HepG2 (cell line): ENCODE measurements at regions not wholly inside any gene's neighbourhood (a gene's known extent, or its start where the extent isn't known, plus 50 kb on each side); places are given as distances from the start of the nearest gene placed in this dataset.

ENCODE experiments used
- ATAC-seq: fragments of 200-7000 bp; cut with Tn5 transposase; 3 replicates; pipeline ENCODE4 v1.9.1; 2020; ENCODE audit warnings: mild to moderate bottlenecking, moderate library complexity
- BruUV-seq: library from RNA; stranded (reverse); fragments of 400-500 nt; replicated peaks from 2 replicates; lab custom pipeline; 2021; lab: Mats Ljungman, UMichigan
- CTCF ChIA-PET: fragments of 300-600 bp; formaldehyde crosslinking; extraction: SDS; loops from one replicate; lab custom pipeline; 2021; ENCODE audit warnings: low total read pairs, inconsistent platforms, low intra/inter-chr PET ratio; lab: Yijun Ruan, JAX
- POLR2A ChIA-PET: fragments of 350-600 bp; sonication (Branson Sonifier 250); formaldehyde crosslinking; loops from one replicate; lab custom pipeline; 2020; ENCODE audit warnings: antibody characterized with exemption, inconsistent platforms; lab: Yijun Ruan, JAX
- DNase-seq: peaks from one replicate; pipeline ENCODE4 v3.0.0-alpha.2; 2015; ENCODE audit warnings: low spot score
- FAIRE-seq: peaks from 3 replicates; lab custom pipeline; 2011; peaks lifted over from hg19 to GRCh38; lab: Jason Lieb, UNC
- H2AFZ ChIP-seq: one replicate; pipeline ENCODE4 v1.6.1; 2011; ENCODE audit warnings: low read length, inconsistent platforms
- H3K27ac ChIP-seq: fragments of 300-600 bp; 3 replicates; pipeline ENCODE4 v1.8.0; 2011; ENCODE audit warnings: mixed run types, mild to moderate bottlenecking, mixed read lengths, low read length, inconsistent platforms; ENCODE audit not compliant: insufficient read depth; ENCODE audit errors: extremely low read length
- H3K27me3 ChIP-seq, 2 experiments: fragments of 200-600 bp in 1 of 2; 2 replicates in 1 of 2; 3 replicates in 1 of 2; pipeline versions ENCODE4 v1.6.0 to v1.8.0; 2011; ENCODE audit warnings: low read length in 2 of 2, mild to moderate bottlenecking in 2 of 2, moderate library complexity in 2 of 2, inconsistent platforms in 1 of 2; ENCODE audit not compliant: insufficient read depth in 2 of 2, control insufficient read depth in 1 of 2
- H3K36me3 ChIP-seq, 2 experiments: fragments of 200-600 bp in 1 of 2; replicated peaks in 1 of 2; 2 replicates in 1 of 2; 3 replicates in 1 of 2; pipeline versions ENCODE4 v1.5.1 to v1.8.0; 2011; ENCODE audit warnings: low read length in 2 of 2, inconsistent platforms in 1 of 2; ENCODE audit not compliant: insufficient read depth in 2 of 2, control insufficient read depth in 1 of 2
- H3K4me1 ChIP-seq: 2 replicates; pipeline ENCODE4 v1.5.1; 2012; ENCODE audit warnings: low read length, inconsistent platforms; ENCODE audit not compliant: insufficient read depth
- H3K4me2 ChIP-seq: 2 replicates; pipeline ENCODE4 v1.6.0; 2011; ENCODE audit warnings: low read depth, low read length, inconsistent platforms
- H3K4me3 ChIP-seq, 3 experiments: fragments of 200-600 bp in 1 of 3; sonication (generic), shearing (Covaris generic) in 1 of 3; replicated peaks in 1 of 3; 2 replicates each; pipeline ENCODE4 v1.5.1; 2011 to 2016; ENCODE audit warnings: low read length in 3 of 3, inconsistent platforms in 2 of 3, low read depth in 2 of 3, mild to moderate bottlenecking in 2 of 3, control low read depth in 1 of 3, mixed read lengths in 1 of 3; ENCODE audit not compliant: insufficient read depth in 1 of 3
- H3K79me2 ChIP-seq: one replicate; pipeline ENCODE4 v1.6.1; 2011; ENCODE audit warnings: low read length, inconsistent platforms; ENCODE audit not compliant: insufficient read depth
- H3K9ac ChIP-seq: 2 replicates; pipeline ENCODE4 v1.6.0; 2011; ENCODE audit warnings: mild to moderate bottlenecking, low read depth, low read length, inconsistent platforms; ENCODE audit not compliant: insufficient read depth
- H3K9me3 ChIP-seq: 2 replicates; pipeline ENCODE4 v1.5.1; 2012; ENCODE audit warnings: mild to moderate bottlenecking, low read length
- H4K20me1 ChIP-seq: 2 replicates; pipeline ENCODE4 v1.6.0; 2011; ENCODE audit warnings: inconsistent platforms, mild to moderate bottlenecking, low read length, moderate library complexity; ENCODE audit not compliant: insufficient read depth
- CEBPG ChIP-seq: IDR thresholded peaks from 2 replicates; pipeline ENCODE4 v1.6.1; 2016
- ETV6 ChIP-seq: sonication (generic); formaldehyde crosslinking; conservative IDR thresholded peaks from 2 replicates; pipeline ENCODE4 v1.4.0; 2020; ENCODE audit warnings: missing genetic modification reagents
- GPN1 ChIP-seq: sonication (generic); formaldehyde crosslinking; IDR thresholded peaks from 2 replicates; pipeline ENCODE4 v1.5.1; 2020; ENCODE audit warnings: missing genetic modification reagents, borderline replicate concordance
- HMGA1 ChIP-seq: sonication (generic); formaldehyde crosslinking; conservative IDR thresholded peaks from 2 replicates; pipeline ENCODE4 v1.4.0; 2020; ENCODE audit warnings: missing genetic modification reagents
- HNRNPLL ChIP-seq: fragments of 200-400 bp; formaldehyde crosslinking; IDR thresholded peaks from 2 replicates; pipeline ENCODE4 v1.6.1; 2017; ENCODE audit warnings: mild to moderate bottlenecking, low read depth, low read length; ENCODE audit not compliant: poor library complexity, severe bottlenecking
- NAIF1 ChIP-seq: sonication (generic); formaldehyde crosslinking; IDR thresholded peaks from 2 replicates; pipeline ENCODE4 v1.5.0; 2020; ENCODE audit warnings: mild to moderate bottlenecking, missing genetic modification reagents, borderline replicate concordance
- RORA ChIP-seq: sonication (generic); formaldehyde crosslinking; IDR thresholded peaks from 2 replicates; pipeline ENCODE4 v1.5.0; 2020; ENCODE audit warnings: mild to moderate bottlenecking, missing genetic modification reagents, moderate library complexity
- SNAPC5 ChIP-seq: sonication (generic); formaldehyde crosslinking; IDR thresholded peaks from 2 replicates; pipeline ENCODE4 v1.8.1; 2023; ENCODE audit warnings: mild to moderate bottlenecking, missing genetic modification reagents, borderline replicate concordance
- SNRNP70 ChIP-seq: fragments of 200-400 bp; formaldehyde crosslinking; IDR thresholded peaks from 2 replicates; pipeline ENCODE4 v1.6.1; 2017; ENCODE audit warnings: mild to moderate bottlenecking, low read depth, low read length, moderate library complexity
- TGIF2 ChIP-seq: IDR thresholded peaks from 2 replicates; pipeline ENCODE4 v1.6.1; 2016; ENCODE audit warnings: control low read depth, missing compliant biosample characterization
- ZNF17 ChIP-seq: sonication (generic); formaldehyde crosslinking; IDR thresholded peaks from 2 replicates; pipeline ENCODE4 v1.5.0; 2020; ENCODE audit warnings: mild to moderate bottlenecking, missing genetic modification reagents
- ZNF205 ChIP-seq: IDR thresholded peaks from 2 replicates; pipeline ENCODE4 v1.6.1; 2018; ENCODE audit warnings: missing biosample characterization, missing genetic modification reagents
- ZNF761 ChIP-seq: sonication (generic); formaldehyde crosslinking; conservative IDR thresholded peaks from 2 replicates; pipeline ENCODE4 v1.4.0; 2020; ENCODE audit warnings: mild to moderate bottlenecking, missing genetic modification reagents
- ZSCAN25 ChIP-seq: sonication (generic); formaldehyde crosslinking; IDR thresholded peaks from 2 replicates; pipeline ENCODE4 v1.8.0; 2022; ENCODE audit warnings: mild to moderate bottlenecking, missing genetic modification reagents
- WGBS: methylation state at CpG from one replicate; pipeline ENCODE4 v1.1.6; 2017; ENCODE audit warnings: low lambda C conversion rate; 5-methylcytosine and 5-hydroxymethylcytosine counted together
- in situ Hi-C: cut with HindIII; loops from 2 replicates; pipeline ENCODE4 v1.10.0; 2017; ENCODE audit warnings: low pct_unique_long_range_greater_than_20kb; ENCODE audit not compliant: extremely low pct_ligation_motif_present
- intact Hi-C: fragments of 100-400 bp; cut with micrococcal nuclease; formaldehyde crosslinking; loops from one replicate; pipeline ENCODE4 v1.10.0; 2022; ENCODE audit not compliant: unreplicated experiment
- TF ChIP-seq, protein P1 (sequence below): sonication (generic); formaldehyde crosslinking; IDR thresholded peaks from 2 replicates; pipeline ENCODE4 v1.5.0; 2020; ENCODE audit warnings: mild to moderate bottlenecking, missing genetic modification reagents
- TF ChIP-seq, protein P2 (sequence below): sonication (generic); formaldehyde crosslinking; IDR thresholded peaks from 2 replicates; pipeline ENCODE4 v1.5.1; 2020; ENCODE audit warnings: missing genetic modification reagents, mild to moderate bottlenecking, borderline replicate concordance

GRCh38 chr13:84249463-84249862 lies 367.2 kb upstream of the SLITRK1 start:
- no peaks in the 10 kb centered on the region for H3K36me3 ChIP-seq
- POLR2A ChIA-PET: no interaction called here
- in situ Hi-C loops: no loop called here
- H3K4me1 ChIP-seq: no peaks in the 10 kb centered on the region
- no peaks in the 10 kb centered on the region for H3K27me3 ChIP-seq
- BruUV-seq: no TSS peak
- CTCF ChIA-PET: no interaction called here
- TF ChIP-seq ETV6 (CRISPR knock-in tag) (no peak), NAIF1 (CRISPR knock-in tag) (no peak), ZSCAN25 (CRISPR knock-in tag) (no peak), SNAPC5 (CRISPR knock-in tag) (no peak), ZNF761 (CRISPR knock-in tag) (no peak), ZNF205 (CRISPR knock-in tag) (no peak), HNRNPLL (no peak), GPN1 (CRISPR knock-in tag) (no peak), SNRNP70 (no peak), HMGA1 (CRISPR knock-in tag) (no peak), RORA (CRISPR knock-in tag) (no peak), CEBPG (CRISPR knock-in tag) (no peak), ZNF17 (no peak), TGIF2 (no peak)
- TF ChIP-seq, protein P1, sequence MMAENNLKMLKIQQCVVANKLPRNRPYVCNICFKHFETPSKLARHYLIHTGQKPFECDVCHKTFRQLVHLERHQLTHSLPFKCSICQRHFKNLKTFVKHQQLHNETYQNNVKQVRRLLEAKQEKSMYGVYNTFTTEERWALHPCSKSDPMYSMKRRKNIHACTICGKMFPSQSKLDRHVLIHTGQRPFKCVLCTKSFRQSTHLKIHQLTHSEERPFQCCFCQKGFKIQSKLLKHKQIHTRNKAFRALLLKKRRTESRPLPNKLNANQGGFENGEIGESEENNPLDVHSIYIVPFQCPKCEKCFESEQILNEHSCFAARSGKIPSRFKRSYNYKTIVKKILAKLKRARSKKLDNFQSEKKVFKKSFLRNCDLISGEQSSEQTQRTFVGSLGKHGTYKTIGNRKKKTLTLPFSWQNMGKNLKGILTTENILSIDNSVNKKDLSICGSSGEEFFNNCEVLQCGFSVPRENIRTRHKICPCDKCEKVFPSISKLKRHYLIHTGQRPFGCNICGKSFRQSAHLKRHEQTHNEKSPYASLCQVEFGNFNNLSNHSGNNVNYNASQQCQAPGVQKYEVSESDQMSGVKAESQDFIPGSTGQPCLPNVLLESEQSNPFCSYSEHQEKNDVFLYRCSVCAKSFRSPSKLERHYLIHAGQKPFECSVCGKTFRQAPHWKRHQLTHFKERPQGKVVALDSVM (CRISPR knock-in tag): no peak
- TF ChIP-seq, protein P2, sequence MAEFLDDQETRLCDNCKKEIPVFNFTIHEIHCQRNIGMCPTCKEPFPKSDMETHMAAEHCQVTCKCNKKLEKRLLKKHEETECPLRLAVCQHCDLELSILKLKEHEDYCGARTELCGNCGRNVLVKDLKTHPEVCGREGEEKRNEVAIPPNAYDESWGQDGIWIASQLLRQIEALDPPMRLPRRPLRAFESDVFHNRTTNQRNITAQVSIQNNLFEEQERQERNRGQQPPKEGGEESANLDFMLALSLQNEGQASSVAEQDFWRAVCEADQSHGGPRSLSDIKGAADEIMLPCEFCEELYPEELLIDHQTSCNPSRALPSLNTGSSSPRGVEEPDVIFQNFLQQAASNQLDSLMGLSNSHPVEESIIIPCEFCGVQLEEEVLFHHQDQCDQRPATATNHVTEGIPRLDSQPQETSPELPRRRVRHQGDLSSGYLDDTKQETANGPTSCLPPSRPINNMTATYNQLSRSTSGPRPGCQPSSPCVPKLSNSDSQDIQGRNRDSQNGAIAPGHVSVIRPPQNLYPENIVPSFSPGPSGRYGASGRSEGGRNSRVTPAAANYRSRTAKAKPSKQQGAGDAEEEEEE: no peak
- TF ChIP-seq, all 625 proteins: peak for 0
- H3K79me2 ChIP-seq: no peaks in the 10 kb centered on the region
- no peak overlapping the region for H3K27ac ChIP-seq
- H2AFZ ChIP-seq: no peak overlapping the region
- H3K9me3 ChIP-seq: peaks cover 14% of the 10 kb centered on the region
- DNase-seq: no peak
- FAIRE-seq: no peak
- no peak overlapping the region for H3K4me2 ChIP-seq
- no peaks in the 10 kb centered on the region for H4K20me1 ChIP-seq
- H3K4me3 ChIP-seq: no peak overlapping the region
- no peak overlapping the region for H3K9ac ChIP-seq
- no peak for ATAC-seq
- WGBS: 0% methylated on average over 3 of the region's 3 CpGs
- intact Hi-C loops: no loop called here
